ENCODE measurements at regions not wholly inside any gene's neighbourhood (a gene's known extent, or its start where the extent isn't known, plus 50 kb on each side); places are given as distances from the start of the nearest gene placed in this dataset.
"Not testable (repeated sequence)": the region's sequence is repeated elsewhere in the genome, so short reads cannot be mapped to it uniquely, and the experiment has no call there.

DNA sequence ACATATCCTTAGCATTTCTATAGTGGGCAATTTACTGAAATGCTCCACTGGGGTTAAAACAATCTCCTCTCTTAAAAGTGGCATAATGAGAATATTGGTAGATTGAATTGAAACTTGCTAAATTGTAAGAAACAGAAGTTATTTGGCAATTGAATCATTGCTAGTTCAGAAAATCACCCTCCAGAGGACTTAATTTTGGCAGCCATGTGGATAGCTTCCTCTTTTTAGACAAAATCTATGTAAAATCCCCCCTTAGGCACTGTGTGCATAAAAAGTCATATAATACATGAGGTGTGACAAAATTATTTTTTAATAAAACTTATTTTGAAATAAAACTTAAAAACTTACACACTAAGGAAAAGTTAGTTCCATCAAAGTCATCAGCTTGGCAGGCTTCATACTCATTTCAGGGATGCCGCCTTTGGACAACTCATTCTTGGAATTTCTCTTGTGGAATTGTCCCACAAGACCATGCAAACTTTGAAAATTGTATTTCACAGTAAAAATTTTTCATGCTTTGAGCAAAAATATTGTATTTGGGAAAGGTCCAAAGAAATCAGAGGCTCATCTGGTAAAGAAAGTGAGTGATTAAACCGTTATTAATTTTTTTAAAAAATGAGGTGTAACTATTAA is 473.0 kb downstream of the BCKDHB start:
- Histone ChIP-seq H3K4me3 (no peak overlapping the region), H3K27me3 (replicated peaks; ENCODE audit: insufficient read depth) (no peaks in the 10 kb centered on the region), H3K27ac (no peak overlapping the region), H3K4me1 (replicated peaks) (no peaks in the 10 kb centered on the region), H3K9me3 (no peaks in the 10 kb centered on the region), H3K36me3 (no peaks in the 10 kb centered on the region)
- intact Hi-C loops (cut with DNase I): no loop called here
- TF ChIP-seq POLR2AphosphoS5 (IDR thresholded peaks at IDR 0.05): no peak
- no peak for TF ChIP-seq POLR2A (IDR thresholded peaks at IDR 0.05)
- TF ChIP-seq, protein P1, sequence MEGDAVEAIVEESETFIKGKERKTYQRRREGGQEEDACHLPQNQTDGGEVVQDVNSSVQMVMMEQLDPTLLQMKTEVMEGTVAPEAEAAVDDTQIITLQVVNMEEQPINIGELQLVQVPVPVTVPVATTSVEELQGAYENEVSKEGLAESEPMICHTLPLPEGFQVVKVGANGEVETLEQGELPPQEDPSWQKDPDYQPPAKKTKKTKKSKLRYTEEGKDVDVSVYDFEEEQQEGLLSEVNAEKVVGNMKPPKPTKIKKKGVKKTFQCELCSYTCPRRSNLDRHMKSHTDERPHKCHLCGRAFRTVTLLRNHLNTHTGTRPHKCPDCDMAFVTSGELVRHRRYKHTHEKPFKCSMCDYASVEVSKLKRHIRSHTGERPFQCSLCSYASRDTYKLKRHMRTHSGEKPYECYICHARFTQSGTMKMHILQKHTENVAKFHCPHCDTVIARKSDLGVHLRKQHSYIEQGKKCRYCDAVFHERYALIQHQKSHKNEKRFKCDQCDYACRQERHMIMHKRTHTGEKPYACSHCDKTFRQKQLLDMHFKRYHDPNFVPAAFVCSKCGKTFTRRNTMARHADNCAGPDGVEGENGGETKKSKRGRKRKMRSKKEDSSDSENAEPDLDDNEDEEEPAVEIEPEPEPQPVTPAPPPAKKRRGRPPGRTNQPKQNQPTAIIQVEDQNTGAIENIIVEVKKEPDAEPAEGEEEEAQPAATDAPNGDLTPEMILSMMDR (IDR thresholded peaks at IDR 0.05): no peak
- WGBS: 81% methylated on average over 2 of the region's 2 CpGs
- DNase-seq (ENCODE audit: low spot score): no peak

DNA sequence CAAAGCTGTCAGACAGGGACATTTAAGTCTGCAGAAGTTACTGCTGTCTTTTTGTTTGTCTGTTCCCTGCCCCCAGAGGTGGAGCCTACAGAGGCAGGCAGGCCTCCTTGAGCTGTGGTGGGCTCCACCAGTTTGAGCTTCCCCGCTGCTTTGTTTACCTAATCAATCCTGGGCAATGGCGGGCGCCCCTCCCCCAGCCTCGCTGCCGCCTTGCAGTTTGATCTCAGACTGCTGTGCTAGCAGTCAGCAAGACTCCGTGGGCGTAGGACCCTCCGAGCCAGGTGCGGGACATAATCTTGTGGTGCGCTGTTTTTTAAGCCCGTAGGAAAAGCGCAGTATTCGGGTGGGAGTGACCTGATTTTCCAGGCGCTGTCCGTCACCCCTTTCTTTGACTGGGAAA is 466.8 kb downstream of the BCKDHB start:
- H3K27ac ChIP-seq; H3K9me3 ChIP-seq; intact Hi-C loops (cut with DNase I); DNase-seq (ENCODE audit: low spot score); H3K4me3 ChIP-seq; H3K36me3 ChIP-seq; H3K4me1 ChIP-seq (replicated peaks); H3K27me3 ChIP-seq (replicated peaks; ENCODE audit: insufficient read depth): not testable (repeated sequence)
- WGBS: 75% methylated on average over 15 of the region's 15 CpGs

DNA sequence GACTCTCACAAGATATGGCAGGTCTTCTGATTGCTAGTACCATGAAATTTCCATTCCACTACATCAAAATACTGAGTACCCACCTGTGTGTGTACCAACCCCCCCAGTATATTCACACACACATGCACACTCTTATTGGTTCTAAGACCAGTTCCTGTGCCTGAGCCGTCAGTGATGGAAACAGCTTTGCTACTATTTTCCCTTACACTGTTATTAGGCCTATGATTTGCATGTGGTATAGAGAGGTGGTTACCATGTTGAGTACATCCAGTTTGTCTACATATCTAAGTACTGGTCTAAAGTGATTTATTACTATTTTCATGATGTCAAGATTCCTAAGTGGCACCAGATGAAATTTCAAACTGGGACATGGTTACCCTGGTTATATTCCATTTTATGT is 459.9 kb downstream of the BCKDHB start:
- no peak for TF ChIP-seq POLR2AphosphoS5 (IDR thresholded peaks at IDR 0.05)
- TF ChIP-seq, protein P1 (IDR thresholded peaks at IDR 0.05): no peak
- TF ChIP-seq POLR2A (IDR thresholded peaks at IDR 0.05): no peak
- Histone ChIP-seq H3K36me3 (no peaks in the 10 kb centered on the region), H3K27ac (no peak overlapping the region), H3K27me3 (replicated peaks; ENCODE audit: insufficient read depth) (no peaks in the 10 kb centered on the region), H3K9me3 (no peaks in the 10 kb centered on the region), H3K4me1 (replicated peaks) (no peaks in the 10 kb centered on the region), H3K4me3 (no peak overlapping the region)
- intact Hi-C loops (cut with DNase I): no loop called here
- no peak for DNase-seq (ENCODE audit: low spot score)
- WGBS: 90% methylated on average over 1 of the region's 1 CpG

GRCh38 chr6:80553071-80553740 is 446.7 kb downstream of the BCKDHB start:
- WGBS: 71% methylated on average over 5 of the region's 5 CpGs

GRCh38 chr6:80550748-80551147 is 444.3 kb downstream of the BCKDHB start:
- no peaks in the 10 kb centered on the region for H3K27me3 ChIP-seq (replicated peaks; ENCODE audit: insufficient read depth)
- H3K9me3 ChIP-seq: no peaks in the 10 kb centered on the region
- no peak overlapping the region for H3K4me3 ChIP-seq
- intact Hi-C loops (cut with DNase I): no loop called here
- H3K27ac ChIP-seq: no peak overlapping the region
- DNase-seq (ENCODE audit: low spot score): no peak
- H3K4me1 ChIP-seq (replicated peaks): no peaks in the 10 kb centered on the region
- H3K36me3 ChIP-seq: no peaks in the 10 kb centered on the region
- TF ChIP-seq, protein P1 (IDR thresholded peaks at IDR 0.05): no peak
- TF ChIP-seq POLR2A (IDR thresholded peaks at IDR 0.05): no peak
- TF ChIP-seq POLR2AphosphoS5 (IDR thresholded peaks at IDR 0.05): no peak
- 65% methylated on average over 4 of the region's 4 CpGs for WGBS

More at GRCh38 chr6:80553071-80553740, 446.7 kb downstream of the BCKDHB start:
- no peaks in the 10 kb centered on the region for H3K9me3 ChIP-seq
- no peaks in the 10 kb centered on the region for H3K4me1 ChIP-seq (replicated peaks)
- no peaks in the 10 kb centered on the region for H3K27me3 ChIP-seq (replicated peaks; ENCODE audit: insufficient read depth)
- TF ChIP-seq, protein P1 (IDR thresholded peaks at IDR 0.05): no peak
- TF ChIP-seq POLR2AphosphoS5 (IDR thresholded peaks at IDR 0.05) (no peak), POLR2A (IDR thresholded peaks at IDR 0.05) (no peak)
- DNase-seq (ENCODE audit: low spot score): no peak
- no peaks in the 10 kb centered on the region for H3K36me3 ChIP-seq
- H3K4me3 ChIP-seq: no peak overlapping the region
- H3K27ac ChIP-seq: no peak overlapping the region
- intact Hi-C loops (cut with DNase I): no loop called here

Data from prostate gland (tissue), 2 donors.